Coronary artery (tissue), 2 donors: ENCODE measurements at regions not wholly inside any gene's neighbourhood (a gene's known extent, or its start where the extent isn't known, plus 50 kb on each side); places are given as distances from the start of the nearest gene placed in this dataset.
"Not testable (repeated sequence)": the region's sequence is repeated elsewhere in the genome, so short reads cannot be mapped to it uniquely, and the experiment has no call there.

Experiments used
- DNase-seq: peaks from one replicate; pipeline ENCODE4 v3.0.0-alpha.2; 2017; ENCODE audit warnings: low spot score
- H3K27ac ChIP-seq, 2 donors: fragments of 200-600 bp; sonication (generic); one replicate each; pipeline ENCODE4 v1.5.1; 2016 to 2019
- H3K4me3 ChIP-seq: fragments of 200-600 bp; sonication (generic); 2 replicates; pipeline ENCODE4 v1.5.1; 2016; ENCODE audit warnings: mild to moderate bottlenecking, moderate library complexity
- CTCF ChIP-seq: fragments of 200-600 bp; sonication (generic); IDR thresholded peaks from one replicate; pipeline ENCODE4 v1.5.1; 2019; ENCODE audit warnings: antibody characterized with exemption

GRCh38 chr15:26128611-26129140, 265.5 kb upstream of the ATP10A start:
- H3K4me3 ChIP-seq, result no peak overlapping the region
- DNase-seq, result no peak
- no peak for TF ChIP-seq CTCF
- H3K27ac ChIP-seq, result no peak overlapping the region

- H3K27ac ChIP-seq, result no peak overlapping the region
- no peak overlapping the region for H3K4me3 ChIP-seq
- no peak for DNase-seq
- no peak for TF ChIP-seq CTCF
Measured at GRCh38 chr15:26126819-26127387, 263.8 kb upstream of the ATP10A start.

GRCh38 chr15:26126070-26126469, 262.9 kb upstream of the ATP10A start:
- DNase-seq, result no peak
- no peak for TF ChIP-seq CTCF
- no peak overlapping the region for H3K27ac ChIP-seq

GRCh38 chr15:26125664-26126063, 262.5 kb upstream of the ATP10A start:
- Histone ChIP-seq H3K27ac (no peak overlapping the region), H3K4me3 (no peak overlapping the region)
- no peak for TF ChIP-seq CTCF
- no peak for DNase-seq

More at GRCh38 chr15:26126070-26126469, 262.9 kb upstream of the ATP10A start:
- H3K4me3 ChIP-seq, result no peak overlapping the region

- TF ChIP-seq CTCF, result no peak
- no peak for DNase-seq
- H3K27ac ChIP-seq, result no peak overlapping the region
- no peak overlapping the region for H3K4me3 ChIP-seq
Measured at GRCh38 chr15:26119322-26119721, 256.2 kb upstream of the ATP10A start.

- DNase-seq, result no peak
- H3K27ac ChIP-seq, result no peak overlapping the region
- TF ChIP-seq CTCF, result no peak
- no peak overlapping the region for H3K4me3 ChIP-seq
Measured at GRCh38 chr15:26115229-26115943, 252.3 kb upstream of the ATP10A start.

- not testable (repeated sequence) for H3K27ac ChIP-seq, H3K4me3 ChIP-seq, DNase-seq
Measured at GRCh38 chr15:26114128-26114527, 251.0 kb upstream of the ATP10A start.
